ENCODE measurements at regions not wholly inside any gene's neighbourhood (a gene's known extent, or its start where the extent isn't known, plus 50 kb on each side); places are given as distances from the start of the nearest gene placed in this dataset.

DNA sequence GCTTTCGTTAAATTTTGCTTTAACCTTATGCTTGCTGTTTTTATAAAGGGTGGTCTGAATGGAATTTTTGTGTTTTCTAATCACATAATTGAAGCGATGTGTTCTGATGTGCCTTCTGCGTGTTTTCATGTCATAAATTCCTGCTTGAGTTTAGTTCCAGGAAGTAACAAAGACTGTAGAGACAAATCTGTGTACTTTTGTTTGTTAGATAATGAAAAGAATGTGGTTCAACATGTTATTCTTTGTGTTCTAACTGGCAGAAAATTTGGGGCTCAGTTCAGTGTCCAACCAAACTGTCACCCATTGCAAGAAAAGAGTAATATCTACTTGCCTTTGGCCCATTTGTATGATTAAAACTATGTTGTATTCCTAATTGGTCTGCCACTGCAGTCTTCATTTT is 324.0 kb downstream of the DIPK2A start:
- Histone ChIP-seq H3K4me1 (ENCODE audit: control insufficient read depth, extremely low read depth, insufficient read depth, low read length) (no peaks in the 10 kb centered on the region), H3K4me3 (replicated peaks in 1 of 4; ENCODE audit: control extremely low read depth in 1 of 4, insufficient read depth in 1 of 4, low read depth in 3 of 4, low read length in 4 of 4) (no peak overlapping the region), H3K9me3 (ENCODE audit: control insufficient read depth, insufficient read depth, low read depth, low read length) (no peaks in the 10 kb centered on the region), H3K9ac (ENCODE audit: insufficient read depth, low read length) (no peak overlapping the region), H2AFZ (ENCODE audit: low read length) (peak overlapping the region; percentile 33), H3K79me2 (ENCODE audit: control insufficient read depth, insufficient read depth, low read length) (no peaks in the 10 kb centered on the region), H3K27ac (ENCODE audit: insufficient read depth, low read length) (no peak overlapping the region), H4K20me1 (ENCODE audit: control insufficient read depth, extremely low read depth, insufficient read depth, low read length) (no peaks in the 10 kb centered on the region), H3K27me3 (ENCODE audit: control insufficient read depth, insufficient read depth, low read length) (no peaks in the 10 kb centered on the region), H3K36me3 (ENCODE audit: control insufficient read depth, insufficient read depth, low read length) (no peaks in the 10 kb centered on the region), H3K4me2 (ENCODE audit: extremely low read depth, insufficient read depth, low read length) (no peak overlapping the region)
- DNase-seq (ENCODE audit: low read depth in 2 of 2): no peak
- no peak for TF ChIP-seq EZH2 (IDR thresholded peaks at IDR 0.05; ENCODE audit: low read length, missing control alignments)
- TF ChIP-seq, protein P1, sequence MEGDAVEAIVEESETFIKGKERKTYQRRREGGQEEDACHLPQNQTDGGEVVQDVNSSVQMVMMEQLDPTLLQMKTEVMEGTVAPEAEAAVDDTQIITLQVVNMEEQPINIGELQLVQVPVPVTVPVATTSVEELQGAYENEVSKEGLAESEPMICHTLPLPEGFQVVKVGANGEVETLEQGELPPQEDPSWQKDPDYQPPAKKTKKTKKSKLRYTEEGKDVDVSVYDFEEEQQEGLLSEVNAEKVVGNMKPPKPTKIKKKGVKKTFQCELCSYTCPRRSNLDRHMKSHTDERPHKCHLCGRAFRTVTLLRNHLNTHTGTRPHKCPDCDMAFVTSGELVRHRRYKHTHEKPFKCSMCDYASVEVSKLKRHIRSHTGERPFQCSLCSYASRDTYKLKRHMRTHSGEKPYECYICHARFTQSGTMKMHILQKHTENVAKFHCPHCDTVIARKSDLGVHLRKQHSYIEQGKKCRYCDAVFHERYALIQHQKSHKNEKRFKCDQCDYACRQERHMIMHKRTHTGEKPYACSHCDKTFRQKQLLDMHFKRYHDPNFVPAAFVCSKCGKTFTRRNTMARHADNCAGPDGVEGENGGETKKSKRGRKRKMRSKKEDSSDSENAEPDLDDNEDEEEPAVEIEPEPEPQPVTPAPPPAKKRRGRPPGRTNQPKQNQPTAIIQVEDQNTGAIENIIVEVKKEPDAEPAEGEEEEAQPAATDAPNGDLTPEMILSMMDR (conservative IDR thresholded peaks at IDR 0.05 in 1 of 2, IDR thresholded peaks at IDR 0.05 in 1 of 2; ENCODE audit: low read depth in 1 of 2, low read length in 2 of 2): no peak

DNA sequence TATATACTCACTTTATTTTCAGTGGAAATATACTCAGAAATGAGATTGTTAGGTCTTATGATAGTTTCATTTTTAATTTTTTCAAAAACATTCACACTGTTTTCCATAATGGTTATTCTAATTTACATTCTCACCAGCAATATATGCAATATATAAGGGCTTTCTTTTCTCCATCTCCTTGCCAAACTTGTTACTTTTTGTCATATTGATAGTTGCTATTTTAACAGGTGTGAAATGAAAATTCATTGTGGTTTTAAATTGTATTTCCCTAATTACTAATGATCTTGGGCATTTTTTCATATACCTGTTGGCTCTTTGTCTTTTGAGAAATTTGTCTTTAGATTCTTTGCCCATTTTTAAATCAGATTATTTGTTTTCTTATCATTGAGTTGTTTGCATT is 325.2 kb downstream of the DIPK2A start:
- Histone ChIP-seq H3K27me3 (ENCODE audit: control insufficient read depth, insufficient read depth, low read length) (no peaks in the 10 kb centered on the region), H2AFZ (ENCODE audit: low read length) (no peak overlapping the region), H3K9ac (ENCODE audit: insufficient read depth, low read length) (no peak overlapping the region), H3K36me3 (ENCODE audit: control insufficient read depth, insufficient read depth, low read length) (no peaks in the 10 kb centered on the region), H3K4me2 (ENCODE audit: extremely low read depth, insufficient read depth, low read length) (no peak overlapping the region), H4K20me1 (ENCODE audit: control insufficient read depth, extremely low read depth, insufficient read depth, low read length) (no peaks in the 10 kb centered on the region), H3K4me1 (ENCODE audit: control insufficient read depth, extremely low read depth, insufficient read depth, low read length) (no peaks in the 10 kb centered on the region), H3K79me2 (ENCODE audit: control insufficient read depth, insufficient read depth, low read length) (no peaks in the 10 kb centered on the region), H3K27ac (ENCODE audit: insufficient read depth, low read length) (no peak overlapping the region), H3K4me3 (replicated peaks in 1 of 4; ENCODE audit: control extremely low read depth in 1 of 4, insufficient read depth in 1 of 4, low read depth in 3 of 4, low read length in 4 of 4) (no peak overlapping the region), H3K9me3 (ENCODE audit: control insufficient read depth, insufficient read depth, low read depth, low read length) (no peaks in the 10 kb centered on the region)
- DNase-seq (ENCODE audit: low read depth in 2 of 2): no peak
- no peak for TF ChIP-seq EZH2 (IDR thresholded peaks at IDR 0.05; ENCODE audit: low read length, missing control alignments)
- TF ChIP-seq, protein P1 (conservative IDR thresholded peaks at IDR 0.05 in 1 of 2, IDR thresholded peaks at IDR 0.05 in 1 of 2; ENCODE audit: low read depth in 1 of 2, low read length in 2 of 2): no peak

DNA sequence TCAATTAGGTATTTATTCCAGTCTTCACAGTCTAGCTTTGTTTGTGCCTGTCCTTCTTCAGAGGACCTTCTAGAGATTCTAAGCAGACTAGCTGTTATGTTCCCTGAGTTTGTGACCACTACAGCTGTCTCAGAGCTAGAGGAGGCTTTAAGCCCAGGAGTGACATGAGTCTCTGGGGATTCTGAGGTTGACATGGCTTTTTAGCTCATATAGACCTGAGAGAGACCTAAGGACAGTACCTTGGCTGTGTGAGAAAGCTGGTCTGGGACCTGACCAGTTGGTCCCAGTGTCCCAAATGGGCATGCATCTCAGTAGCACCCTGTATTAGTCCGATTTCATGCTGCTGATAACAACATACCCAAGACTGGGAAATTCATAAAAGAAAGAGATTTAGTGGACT is 330.2 kb downstream of the DIPK2A start:
- Histone ChIP-seq H3K79me2 (ENCODE audit: control insufficient read depth, insufficient read depth, low read length) (no peaks in the 10 kb centered on the region), H3K9me3 (ENCODE audit: control insufficient read depth, insufficient read depth, low read depth, low read length) (no peaks in the 10 kb centered on the region), H2AFZ (ENCODE audit: low read length) (no peak overlapping the region), H3K27ac (ENCODE audit: insufficient read depth, low read length) (no peak overlapping the region), H3K9ac (ENCODE audit: insufficient read depth, low read length) (no peak overlapping the region), H3K36me3 (ENCODE audit: control insufficient read depth, insufficient read depth, low read length) (no peaks in the 10 kb centered on the region), H3K4me3 (replicated peaks in 1 of 4; ENCODE audit: control extremely low read depth in 1 of 4, insufficient read depth in 1 of 4, low read depth in 3 of 4, low read length in 4 of 4) (no peak overlapping the region), H3K27me3 (ENCODE audit: control insufficient read depth, insufficient read depth, low read length) (no peaks in the 10 kb centered on the region), H3K4me1 (ENCODE audit: control insufficient read depth, extremely low read depth, insufficient read depth, low read length) (no peaks in the 10 kb centered on the region), H3K4me2 (ENCODE audit: extremely low read depth, insufficient read depth, low read length) (no peak overlapping the region), H4K20me1 (ENCODE audit: control insufficient read depth, extremely low read depth, insufficient read depth, low read length) (no peaks in the 10 kb centered on the region)
- DNase-seq (ENCODE audit: low read depth in 2 of 2): no peak
- TF ChIP-seq EZH2 (IDR thresholded peaks at IDR 0.05; ENCODE audit: low read length, missing control alignments): no peak
- TF ChIP-seq, protein P1 (conservative IDR thresholded peaks at IDR 0.05 in 1 of 2, IDR thresholded peaks at IDR 0.05 in 1 of 2; ENCODE audit: low read depth in 1 of 2, low read length in 2 of 2): no peak
